ENCODE measurements at regions not wholly inside any gene's neighbourhood (a gene's known extent, or its start where the extent isn't known, plus 50 kb on each side); places are given as distances from the start of the nearest gene placed in this dataset.

- no peak for TF ChIP-seq CTCF (conservative IDR thresholded peaks at IDR 0.05; ENCODE audit: low read length)
- no peak for TF ChIP-seq EZH2phosphoT487 (IDR thresholded peaks at IDR 0.05; ENCODE audit: borderline replicate concordance, low read depth, low read length)
These were observed 811.7 kb upstream of the WWC1 start for GRCh38 chr5:167479779-167480178.
